ENCODE measurements at regions not wholly inside any gene's neighbourhood (a gene's known extent, or its start where the extent isn't known, plus 50 kb on each side); places are given as distances from the start of the nearest gene placed in this dataset.

- Histone ChIP-seq H2BK5ac (ENCODE audit: low read depth, low read length, poor library complexity) (no peak overlapping the region), H4K91ac (ENCODE audit: low read depth, low read length) (no peak overlapping the region), H2AFZ (ENCODE audit: insufficient read depth, low read length, poor library complexity) (no peak overlapping the region), H3K27ac (ENCODE audit: low read depth, low read length) (no peak overlapping the region), H3K27me3 (ENCODE audit: insufficient read depth, low read length) (no peaks in the 10 kb centered on the region), H2BK12ac (ENCODE audit: low read length) (no peak overlapping the region), H3K4me1 (ENCODE audit: control insufficient read depth in 1 of 2, insufficient read depth in 2 of 2, low read length in 2 of 2) (peaks cover 0 to 4% of the 10 kb centered on the region in 2 experiments), H3K18ac (ENCODE audit: low read length) (no peak overlapping the region), H3K79me2 (ENCODE audit: control insufficient read depth, insufficient read depth, low read length, poor library complexity) (no peaks in the 10 kb centered on the region), H2BK120ac (ENCODE audit: insufficient read depth, low read length, poor library complexity) (no peak overlapping the region), H3K4ac (ENCODE audit: low read depth, low read length) (no peak overlapping the region), H3K14ac (ENCODE audit: low read length) (no peak overlapping the region), H3K23ac (ENCODE audit: low read length) (no peak overlapping the region), H3K9ac (ENCODE audit: low read length) (no peak overlapping the region), H3K36me3 (ENCODE audit: control insufficient read depth in 1 of 2, insufficient read depth in 2 of 2, low read length in 2 of 2) (no peaks in the 10 kb centered on the region), H3K4me2 (ENCODE audit: low read length) (no peak overlapping the region), H3K4me3 (ENCODE audit: low read depth, low read length) (no peak overlapping the region), H3K9me3 (ENCODE audit: insufficient read depth, low read depth, low read length) (no peaks in the 10 kb centered on the region), H4K8ac (ENCODE audit: low read depth, low read length) (no peak overlapping the region), H4K12ac (ENCODE audit: low read depth, low read length) (no peak overlapping the region), H3K79me1 (ENCODE audit: low read length) (no peaks in the 10 kb centered on the region), H2AK5ac (ENCODE audit: low read length) (no peak overlapping the region)
- no peak for DNase-seq
Measured at GRCh38 chr10:76641215-76641614, 996.4 kb downstream of the KCNMA1 start.

GRCh38 chr10:76640806-76641205 is 996.8 kb downstream of the KCNMA1 start:
- no peak overlapping the region for H4K91ac ChIP-seq (ENCODE audit: low read depth, low read length)
- no peaks in the 10 kb centered on the region for H3K27me3 ChIP-seq (ENCODE audit: insufficient read depth, low read length)
- no peak overlapping the region for H2BK12ac ChIP-seq (ENCODE audit: low read length)
- H2BK120ac ChIP-seq (ENCODE audit: insufficient read depth, low read length, poor library complexity) = no peak overlapping the region
- H2AFZ ChIP-seq (ENCODE audit: insufficient read depth, low read length, poor library complexity) = no peak overlapping the region
- H3K27ac ChIP-seq (ENCODE audit: low read depth, low read length) = no peak overlapping the region
- no peak overlapping the region for H2BK5ac ChIP-seq (ENCODE audit: low read depth, low read length, poor library complexity)
- H3K23ac ChIP-seq (ENCODE audit: low read length) = no peak overlapping the region
- peak in 1 of 2 donors; percentile 17 for DNase-seq
- H3K4me2 ChIP-seq (ENCODE audit: low read length) = no peak overlapping the region
- H2AK5ac ChIP-seq (ENCODE audit: low read length) = no peak overlapping the region
- H3K4me3 ChIP-seq (ENCODE audit: low read depth, low read length) = no peak overlapping the region
- peaks cover 0 to 2% of the 10 kb centered on the region in 2 experiments for H3K4me1 ChIP-seq (ENCODE audit: control insufficient read depth in 1 of 2, insufficient read depth in 2 of 2, low read length in 2 of 2)
- H3K9me3 ChIP-seq (ENCODE audit: insufficient read depth, low read depth, low read length) = no peaks in the 10 kb centered on the region
- no peak overlapping the region for H3K4ac ChIP-seq (ENCODE audit: low read depth, low read length)
- H3K36me3 ChIP-seq (ENCODE audit: control insufficient read depth in 1 of 2, insufficient read depth in 2 of 2, low read length in 2 of 2) = no peaks in the 10 kb centered on the region
- no peak overlapping the region for H4K12ac ChIP-seq (ENCODE audit: low read depth, low read length)
- H3K79me1 ChIP-seq (ENCODE audit: low read length) = no peaks in the 10 kb centered on the region
- no CpG with 5 or more reads among the region's 5 CpGs for WGBS (ENCODE audit: extremely low coverage, insufficient coverage, insufficient read length)
- H3K18ac ChIP-seq (ENCODE audit: low read length) = no peak overlapping the region
- no peak overlapping the region for H3K14ac ChIP-seq (ENCODE audit: low read length)
- H4K8ac ChIP-seq (ENCODE audit: low read depth, low read length) = no peak overlapping the region
- H3K9ac ChIP-seq (ENCODE audit: low read length) = no peak overlapping the region
- no peaks in the 10 kb centered on the region for H3K79me2 ChIP-seq (ENCODE audit: control insufficient read depth, insufficient read depth, low read length, poor library complexity)

- H4K12ac ChIP-seq (ENCODE audit: low read depth, low read length) = no peak overlapping the region
- H3K4me1 ChIP-seq (ENCODE audit: control insufficient read depth in 1 of 2, insufficient read depth in 2 of 2, low read length in 2 of 2) = no peaks in the 10 kb centered on the region
- no peak overlapping the region for H2AK5ac ChIP-seq (ENCODE audit: low read length)
- no peak overlapping the region for H2BK120ac ChIP-seq (ENCODE audit: insufficient read depth, low read length, poor library complexity)
- peak overlapping the region; percentile 15 for H3K4me2 ChIP-seq (ENCODE audit: low read length)
- H4K8ac ChIP-seq (ENCODE audit: low read depth, low read length) = no peak overlapping the region
- H3K4me3 ChIP-seq (ENCODE audit: low read depth, low read length) = no peak overlapping the region
- no peak overlapping the region for H3K18ac ChIP-seq (ENCODE audit: low read length)
- H2AFZ ChIP-seq (ENCODE audit: insufficient read depth, low read length, poor library complexity) = no peak overlapping the region
- WGBS (ENCODE audit: extremely low coverage, insufficient coverage, insufficient read length) = no CpG with 5 or more reads among the region's 1 CpG
- H3K36me3 ChIP-seq (ENCODE audit: control insufficient read depth in 1 of 2, insufficient read depth in 2 of 2, low read length in 2 of 2) = no peaks in the 10 kb centered on the region
- no peak overlapping the region for H3K23ac ChIP-seq (ENCODE audit: low read length)
- no peak overlapping the region for H3K4ac ChIP-seq (ENCODE audit: low read depth, low read length)
- no peak overlapping the region for H2BK12ac ChIP-seq (ENCODE audit: low read length)
- H2BK5ac ChIP-seq (ENCODE audit: low read depth, low read length, poor library complexity) = no peak overlapping the region
- no peak overlapping the region for H3K14ac ChIP-seq (ENCODE audit: low read length)
- H3K27ac ChIP-seq (ENCODE audit: low read depth, low read length) = no peak overlapping the region
- DNase-seq = no peak
- H3K79me1 ChIP-seq (ENCODE audit: low read length) = no peaks in the 10 kb centered on the region
- H3K9me3 ChIP-seq (ENCODE audit: insufficient read depth, low read depth, low read length) = no peaks in the 10 kb centered on the region
- H4K91ac ChIP-seq (ENCODE audit: low read depth, low read length) = no peak overlapping the region
- no peaks in the 10 kb centered on the region for H3K27me3 ChIP-seq (ENCODE audit: insufficient read depth, low read length)
- H3K9ac ChIP-seq (ENCODE audit: low read length) = no peak overlapping the region
- no peaks in the 10 kb centered on the region for H3K79me2 ChIP-seq (ENCODE audit: control insufficient read depth, insufficient read depth, low read length, poor library complexity)
Measured at GRCh38 chr10:76632767-76633051, 1004.9 kb downstream of the KCNMA1 start.

- H3K4me2 ChIP-seq (ENCODE audit: low read length) = peak overlapping the region; percentile 15
- H2BK12ac ChIP-seq (ENCODE audit: low read length) = no peak overlapping the region
- no peak overlapping the region for H3K23ac ChIP-seq (ENCODE audit: low read length)
- H3K79me2 ChIP-seq (ENCODE audit: control insufficient read depth, insufficient read depth, low read length, poor library complexity) = no peaks in the 10 kb centered on the region
- no peak overlapping the region for H3K9ac ChIP-seq (ENCODE audit: low read length)
- no peaks in the 10 kb centered on the region for H3K27me3 ChIP-seq (ENCODE audit: insufficient read depth, low read length)
- DNase-seq = no peak
- H4K12ac ChIP-seq (ENCODE audit: low read depth, low read length) = no peak overlapping the region
- no peak overlapping the region for H2AK5ac ChIP-seq (ENCODE audit: low read length)
- H3K27ac ChIP-seq (ENCODE audit: low read depth, low read length) = no peak overlapping the region
- no peak overlapping the region for H4K91ac ChIP-seq (ENCODE audit: low read depth, low read length)
- H2AFZ ChIP-seq (ENCODE audit: insufficient read depth, low read length, poor library complexity) = no peak overlapping the region
- H3K18ac ChIP-seq (ENCODE audit: low read length) = no peak overlapping the region
- H3K4me3 ChIP-seq (ENCODE audit: low read depth, low read length) = no peak overlapping the region
- no peaks in the 10 kb centered on the region for H3K79me1 ChIP-seq (ENCODE audit: low read length)
- H3K4me1 ChIP-seq (ENCODE audit: control insufficient read depth in 1 of 2, insufficient read depth in 2 of 2, low read length in 2 of 2) = no peaks in the 10 kb centered on the region
- no CpG with 5 or more reads among the region's 16 CpGs for WGBS (ENCODE audit: extremely low coverage, insufficient coverage, insufficient read length)
- no peak overlapping the region for H3K4ac ChIP-seq (ENCODE audit: low read depth, low read length)
- no peaks in the 10 kb centered on the region for H3K36me3 ChIP-seq (ENCODE audit: control insufficient read depth in 1 of 2, insufficient read depth in 2 of 2, low read length in 2 of 2)
- H2BK120ac ChIP-seq (ENCODE audit: insufficient read depth, low read length, poor library complexity) = no peak overlapping the region
- H3K14ac ChIP-seq (ENCODE audit: low read length) = no peak overlapping the region
- no peak overlapping the region for H2BK5ac ChIP-seq (ENCODE audit: low read depth, low read length, poor library complexity)
- no peak overlapping the region for H4K8ac ChIP-seq (ENCODE audit: low read depth, low read length)
- H3K9me3 ChIP-seq (ENCODE audit: insufficient read depth, low read depth, low read length) = no peaks in the 10 kb centered on the region
Measured at GRCh38 chr10:76631884-76632766, 1005.5 kb downstream of the KCNMA1 start.

Measured in trophoblast cell (in vitro differentiated cells and primary cell).